Peyer's patch (tissue), 4 donors: ENCODE measurements at regions not wholly inside any gene's neighbourhood (a gene's known extent, or its start where the extent isn't known, plus 50 kb on each side); places are given as distances from the start of the nearest gene placed in this dataset.

ENCODE experiments used
- DNase-seq, 3 donors: peaks; one replicate each; pipeline ENCODE4 v3.0.0-alpha.2; 2017 to 2019
- H3K27ac ChIP-seq, 4 donors: fragments of 200-600 bp; sonication (generic); one replicate each; pipeline ENCODE4 v1.5.1; 2016 to 2019
- H3K27me3 ChIP-seq, 2 donors: fragments of 200-600 bp; sonication (generic); one replicate each; pipeline ENCODE4 v1.5.1; 2019
- H3K36me3 ChIP-seq, 3 donors: fragments of 200-600 bp; sonication (generic); one replicate each; pipeline ENCODE4 v1.5.1; 2016 to 2019
- H3K4me1 ChIP-seq, 4 donors: fragments of 200-600 bp; sonication (generic); one replicate each; pipeline ENCODE4 v1.5.1; 2016 to 2019
- H3K4me3 ChIP-seq, 4 donors: fragments of 200-600 bp; sonication (generic); 1 replicate in 3 of 4; 2 replicates in 1 of 4; pipeline ENCODE4 v1.5.1; 2016 to 2019; ENCODE audit warnings: mild to moderate bottlenecking in 1 of 4
- H3K9me3 ChIP-seq, 4 donors: fragments of 200-600 bp; sonication (generic); one replicate each; pipeline ENCODE4 v1.5.1; 2016 to 2019; ENCODE audit warnings: mild to moderate bottlenecking in 1 of 4
- CTCF ChIP-seq, 6 experiments: fragments of 450-650 bp in 4 of 6; fragments of 200-600 bp in 2 of 6; sonication (generic) in 1 of 6; IDR thresholded peaks; one replicate each; pipeline ENCODE4 v1.5.1; 2017 to 2019; ENCODE audit warnings: antibody characterized with exemption in 6 of 6, mild to moderate bottlenecking in 3 of 6, moderate library complexity in 1 of 6
- POLR2A ChIP-seq, 2 donors: fragments of 450-650 bp; IDR thresholded peaks; one replicate each; pipeline ENCODE4 v1.5.1; 2017; ENCODE audit warnings: antibody characterized with exemption in 2 of 2, mild to moderate bottlenecking in 2 of 2, moderate library complexity in 2 of 2

GRCh38 chr2:219844401-219845091 lies 217.1 kb downstream of the SLC4A3 start:
- H3K36me3 ChIP-seq = no peaks in the 10 kb centered on the region
- no peaks in the 10 kb centered on the region for H3K27me3 ChIP-seq
- no peak overlapping the region for H3K27ac ChIP-seq
- H3K4me1 ChIP-seq = no peaks in the 10 kb centered on the region
- H3K9me3 ChIP-seq = no peaks in the 10 kb centered on the region
- TF ChIP-seq CTCF (IDR thresholded peaks at IDR 0.05) = no peak
- no peak for TF ChIP-seq POLR2A (IDR thresholded peaks at IDR 0.05)
- DNase-seq = no peak
- H3K4me3 ChIP-seq = no peak overlapping the region

GRCh38 chr2:219848882-219849281 lies 221.5 kb downstream of the SLC4A3 start:
- DNase-seq = no peak
- H3K4me1 ChIP-seq = no peaks in the 10 kb centered on the region

GRCh38 chr2:219851169-219851568 lies 223.7 kb downstream of the SLC4A3 start:
- Histone ChIP-seq H3K9me3 (no peaks in the 10 kb centered on the region), H3K27ac (no peak overlapping the region), H3K27me3 (no peaks in the 10 kb centered on the region), H3K36me3 (no peaks in the 10 kb centered on the region), H3K4me3 (no peak overlapping the region), H3K4me1 (no peaks in the 10 kb centered on the region)
- TF ChIP-seq CTCF (IDR thresholded peaks at IDR 0.05) (no peak), POLR2A (IDR thresholded peaks at IDR 0.05) (no peak)
- DNase-seq = no peak

More at GRCh38 chr2:219848882-219849281, 221.5 kb downstream of the SLC4A3 start:
- H3K27ac ChIP-seq = no peak overlapping the region
- TF ChIP-seq CTCF (IDR thresholded peaks at IDR 0.05) (no peak), POLR2A (IDR thresholded peaks at IDR 0.05) (no peak)
- H3K4me3 ChIP-seq = no peak overlapping the region
- H3K27me3 ChIP-seq = no peaks in the 10 kb centered on the region
- no peaks in the 10 kb centered on the region for H3K36me3 ChIP-seq
- H3K9me3 ChIP-seq = no peaks in the 10 kb centered on the region

- Histone ChIP-seq H3K9me3 (no peaks in the 10 kb centered on the region), H3K27me3 (no peaks in the 10 kb centered on the region), H3K36me3 (no peaks in the 10 kb centered on the region), H3K4me3 (no peak overlapping the region), H3K27ac (no peak overlapping the region), H3K4me1 (no peaks in the 10 kb centered on the region)
- TF ChIP-seq CTCF (IDR thresholded peaks at IDR 0.05) = no peak
- no peak for DNase-seq
Observed at GRCh38 chr2:219851801-219852481, 224.5 kb downstream of the SLC4A3 start.

- no peak overlapping the region for H3K27ac ChIP-seq
- H3K36me3 ChIP-seq = no peaks in the 10 kb centered on the region
- TF ChIP-seq CTCF (IDR thresholded peaks at IDR 0.05) = no peak
- no peak for TF ChIP-seq POLR2A (IDR thresholded peaks at IDR 0.05)
- no peaks in the 10 kb centered on the region for H3K9me3 ChIP-seq
- H3K4me3 ChIP-seq = no peak overlapping the region
- H3K27me3 ChIP-seq = no peaks in the 10 kb centered on the region
- DNase-seq = no peak
- H3K4me1 ChIP-seq = no peaks in the 10 kb centered on the region
Observed at GRCh38 chr2:219852626-219853025, 225.2 kb downstream of the SLC4A3 start.
